Testis (tissue), 2 donors: ENCODE measurements at regions not wholly inside any gene's neighbourhood (a gene's known extent, or its start where the extent isn't known, plus 50 kb on each side); places are given as distances from the start of the nearest gene placed in this dataset.

Experiments
- DNase-seq: peaks from one replicate; pipeline ENCODE4 v3.0.0-alpha.2; 2019
- H3K27ac ChIP-seq, 2 donors: fragments of 200-600 bp; sonication (generic); one replicate each; pipeline ENCODE4 v1.5.1; 2019
- H3K27me3 ChIP-seq: fragments of 200-600 bp; sonication (generic); one replicate; pipeline ENCODE4 v1.5.1; 2019
- H3K36me3 ChIP-seq: fragments of 200-600 bp; sonication (generic); one replicate; pipeline ENCODE4 v1.5.1; 2017; ENCODE audit warnings: low read depth; ENCODE audit errors: missing control alignments
- H3K4me1 ChIP-seq: fragments of 200-600 bp; sonication (generic); one replicate; pipeline ENCODE4 v1.5.1; 2019
- H3K4me3 ChIP-seq, 2 donors: fragments of 200-600 bp; sonication (generic); one replicate each; pipeline ENCODE4 v1.5.1; 2017 to 2019
- H3K9me3 ChIP-seq: fragments of 200-600 bp; sonication (generic); one replicate; pipeline ENCODE4 v1.5.1; 2017
- CTCF ChIP-seq, 3 experiments: fragments of 450-650 bp in 2 of 3; fragments of 200-600 bp in 1 of 3; sonication (generic) in 1 of 3; IDR thresholded peaks; one replicate each; pipeline ENCODE4 v1.5.1; 2016 to 2019; ENCODE audit warnings: antibody characterized with exemption in 3 of 3, mild to moderate bottlenecking in 2 of 3, moderate library complexity in 1 of 3
- POLR2A ChIP-seq: fragments of 450-650 bp; IDR thresholded peaks from one replicate; pipeline ENCODE4 v1.6.1; 2017; ENCODE audit warnings: antibody characterized with exemption, mild to moderate bottlenecking, moderate library complexity
- WGBS, 2 donors: methylation state at CpG; one replicate each; pipeline ENCODE4 v1.1.5; 2018; 5-methylcytosine and 5-hydroxymethylcytosine counted together
- intact Hi-C: fragments of 100-400 bp; cut with DNase I; formaldehyde crosslinking; loops from one replicate; pipeline ENCODE4 v1.15.1; 2023; ENCODE audit warnings: low total_unique reads

DNA sequence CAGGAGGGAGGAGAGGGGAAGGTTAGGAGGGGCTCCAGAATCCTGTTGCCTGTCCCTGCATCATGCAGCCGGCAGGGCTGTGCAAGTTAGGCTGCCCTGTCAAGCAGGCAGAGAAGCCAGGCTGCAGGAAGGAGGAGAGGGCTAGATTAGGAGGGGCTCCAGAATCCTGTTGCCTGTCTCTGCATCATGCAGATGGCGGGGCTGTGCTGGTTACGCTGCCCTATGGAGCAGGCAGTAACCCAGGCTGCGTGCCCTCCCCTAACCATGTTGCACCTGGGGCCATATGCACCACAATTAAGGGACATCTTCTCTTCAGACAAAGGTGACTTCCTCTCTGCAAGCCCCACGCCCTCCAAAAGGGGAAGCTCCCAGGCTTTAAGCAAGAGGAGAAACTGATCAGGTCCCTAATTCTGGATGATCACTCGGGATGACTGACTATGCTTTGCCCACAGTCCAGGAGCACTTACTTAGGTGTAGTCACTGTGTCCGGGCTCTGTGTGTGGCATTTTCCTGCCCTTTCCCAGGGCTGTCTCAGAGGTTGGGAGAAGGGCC, 457.4 kb downstream of the SETD4 start:
- Histone ChIP-seq H3K36me3 (no peaks in the 10 kb centered on the region), H3K27me3 (no peaks in the 10 kb centered on the region), H3K4me3 (no peak overlapping the region), H3K4me1 (no peaks in the 10 kb centered on the region), H3K27ac (no peak overlapping the region), H3K9me3 (no peaks in the 10 kb centered on the region)
- intact Hi-C loops: no loop called here
- no peak for DNase-seq
- TF ChIP-seq CTCF (IDR thresholded peaks at IDR 0.05) (no peak), POLR2A (no peak)
- 77 to 85% methylated on average over 6 to 7 of the region's 7 CpGs for WGBS, 2 donors

DNA sequence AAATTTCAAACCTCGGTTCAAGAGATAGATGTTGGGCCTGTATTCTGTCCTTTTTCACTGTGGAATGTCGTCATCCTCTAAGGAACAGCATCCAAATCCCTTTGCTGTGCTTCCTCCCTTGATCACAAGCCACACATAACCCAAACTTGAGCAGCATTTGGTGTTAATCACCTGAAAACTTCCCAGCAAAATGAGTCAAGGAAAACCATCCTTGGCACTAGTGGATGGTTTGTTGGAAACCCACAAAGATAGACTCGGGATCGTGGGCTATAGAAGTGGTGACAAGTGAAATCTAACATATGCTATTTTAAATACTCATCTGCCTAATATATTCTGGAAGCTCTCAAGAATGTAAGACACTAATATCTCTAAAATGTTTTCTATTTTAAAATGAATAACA, 459.1 kb downstream of the SETD4 start:
- DNase-seq: no peak
- Histone ChIP-seq H3K36me3 (no peaks in the 10 kb centered on the region), H3K9me3 (no peaks in the 10 kb centered on the region), H3K4me3 (no peak overlapping the region), H3K4me1 (no peaks in the 10 kb centered on the region), H3K27ac (no peak overlapping the region), H3K27me3 (no peaks in the 10 kb centered on the region)
- 85 to 90% methylated on average over 4 of the region's 4 CpGs for whole genome bisulfite sequencing, 2 donors
- TF ChIP-seq CTCF (IDR thresholded peaks at IDR 0.05) (no peak), POLR2A (no peak)
- intact Hi-C loops: no loop called here

DNA sequence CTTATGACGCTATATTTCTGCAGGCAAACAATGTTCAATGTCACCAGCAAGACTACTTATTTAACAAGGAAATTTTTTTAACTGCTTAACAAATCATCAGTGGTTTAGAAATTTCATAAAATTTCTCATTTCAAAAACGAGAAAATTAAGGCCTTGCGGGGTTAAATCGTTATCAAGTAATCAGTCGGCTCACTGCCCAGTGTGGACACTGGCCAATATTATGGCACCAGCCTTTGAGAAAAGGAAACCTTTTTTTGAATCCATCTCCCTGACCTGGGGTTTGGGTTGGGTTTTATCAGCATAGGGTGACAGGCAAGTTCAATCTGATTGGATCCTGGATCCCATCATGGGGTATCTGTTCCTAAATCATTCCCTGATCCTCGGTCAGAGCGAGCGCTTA, 461.2 kb downstream of the SETD4 start:
- intact Hi-C loops: no loop called here
- no peak overlapping the region for H3K4me3 ChIP-seq
- no peak for DNase-seq
- no peaks in the 10 kb centered on the region for H3K9me3 ChIP-seq
- no peaks in the 10 kb centered on the region for H3K27me3 ChIP-seq
- WGBS, 2 donors: 78 to 82% methylated on average over 8 of the region's 8 CpGs
- H3K36me3 ChIP-seq: no peaks in the 10 kb centered on the region
- no peak overlapping the region for H3K27ac ChIP-seq
- TF ChIP-seq POLR2A: no peak
- no peak for TF ChIP-seq CTCF (IDR thresholded peaks at IDR 0.05)
- H3K4me1 ChIP-seq: no peaks in the 10 kb centered on the region

GRCh38 chr21:35597750-35598339, 462.5 kb downstream of the SETD4 start:
- Histone ChIP-seq H3K27ac (no peak overlapping the region), H3K4me1 (no peaks in the 10 kb centered on the region), H3K4me3 (no peak overlapping the region), H3K9me3 (no peaks in the 10 kb centered on the region), H3K27me3 (no peaks in the 10 kb centered on the region), H3K36me3 (no peaks in the 10 kb centered on the region)
- 85 to 88% methylated on average over 7 of the region's 7 CpGs for WGBS, 2 donors
- TF ChIP-seq POLR2A (no peak), CTCF (IDR thresholded peaks at IDR 0.05) (no peak)
- no peak for DNase-seq
- intact Hi-C loops: no loop called here

GRCh38 chr21:35594905-35595304, 465.4 kb downstream of the SETD4 start:
- H3K36me3 ChIP-seq: no peaks in the 10 kb centered on the region
- TF ChIP-seq POLR2A: no peak
- no peak for TF ChIP-seq CTCF (IDR thresholded peaks at IDR 0.05)
- H3K9me3 ChIP-seq: no peaks in the 10 kb centered on the region
- WGBS, 2 donors: 92 to 97% methylated on average over 5 of the region's 5 CpGs
- DNase-seq: no peak
- no peak overlapping the region for H3K27ac ChIP-seq
- no peaks in the 10 kb centered on the region for H3K4me1 ChIP-seq
- intact Hi-C loops: no loop called here
- H3K27me3 ChIP-seq: no peaks in the 10 kb centered on the region
- H3K4me3 ChIP-seq: no peak overlapping the region
